GM23248 (cell line): ENCODE measurements at regions not wholly inside any gene's neighbourhood (a gene's known extent, or its start where the extent isn't known, plus 50 kb on each side); places are given as distances from the start of the nearest gene placed in this dataset.

ENCODE experiments used
- DNase-seq: peaks from one replicate; pipeline ENCODE4 v3.0.0-alpha.2; 2015
- H2AFZ ChIP-seq: fragments of 200-600 bp; sonication (generic); 2 replicates; pipeline ENCODE4 v1.6.1; 2016; ENCODE audit warnings: antibody characterized with exemption
- H3F3A ChIP-seq: fragments of 200-600 bp; sonication (generic); 2 replicates; pipeline ENCODE4 v1.6.1; 2016; ENCODE audit warnings: mild to moderate bottlenecking, antibody characterized with exemption, mixed run types; ENCODE audit not compliant: insufficient read depth
- H3K27ac ChIP-seq: fragments of 200-600 bp; sonication (generic); 2 replicates; pipeline ENCODE4 v1.5.1; 2016; ENCODE audit warnings: mild to moderate bottlenecking
- H3K27me3 ChIP-seq: fragments of 200-600 bp; sonication (generic); replicated peaks from 2 replicates; pipeline ENCODE4 v1.6.1; 2016; ENCODE audit warnings: mild to moderate bottlenecking; ENCODE audit not compliant: insufficient read depth
- H3K36me3 ChIP-seq: fragments of 200-600 bp; sonication (generic); 2 replicates; pipeline ENCODE4 v1.6.1; 2016; ENCODE audit warnings: low read depth, mild to moderate bottlenecking
- H3K4me1 ChIP-seq: fragments of 200-600 bp; sonication (generic); 2 replicates; pipeline ENCODE4 v1.6.1; 2016; ENCODE audit warnings: mild to moderate bottlenecking; ENCODE audit not compliant: insufficient read depth
- H3K4me2 ChIP-seq: fragments of 200-600 bp; sonication (generic); one replicate; pipeline ENCODE4 v1.6.1; 2016; ENCODE audit warnings: mild to moderate bottlenecking; ENCODE audit not compliant: unreplicated experiment
- H3K4me3 ChIP-seq: fragments of 200-600 bp; sonication (generic); 2 replicates; pipeline ENCODE4 v1.5.1; 2016; ENCODE audit warnings: mild to moderate bottlenecking
- H3K79me2 ChIP-seq: fragments of 200-600 bp; sonication (generic); 2 replicates; pipeline ENCODE4 v1.6.1; 2016; ENCODE audit warnings: mild to moderate bottlenecking; ENCODE audit not compliant: insufficient read depth
- H3K9ac ChIP-seq: fragments of 200-600 bp; sonication (generic); 2 replicates; pipeline ENCODE4 v1.6.1; 2016; ENCODE audit warnings: mild to moderate bottlenecking
- H3K9me2 ChIP-seq: fragments of 200-600 bp; sonication (generic); 2 replicates; pipeline ENCODE4 v1.6.1; 2016; ENCODE audit warnings: mixed run types, mild to moderate bottlenecking, moderate library complexity; ENCODE audit not compliant: insufficient read depth
- H3K9me3 ChIP-seq: fragments of 200-600 bp; sonication (generic); one replicate; pipeline ENCODE4 v1.6.1; 2017; ENCODE audit warnings: low read depth
- H4K20me1 ChIP-seq: fragments of 200-600 bp; sonication (generic); 2 replicates; pipeline ENCODE4 v1.6.0; 2016; ENCODE audit not compliant: insufficient read depth
- EZH2 ChIP-seq: fragments of 200-600 bp; sonication (generic); IDR thresholded peaks from 2 replicates; pipeline ENCODE4 v1.6.1; 2018; ENCODE audit warnings: antibody characterized with exemption, mild to moderate bottlenecking; ENCODE audit not compliant: insufficient read depth, poor library complexity, severe bottlenecking
- EZH2phosphoT487 ChIP-seq: fragments of 200-600 bp; sonication (generic); IDR thresholded peaks from 2 replicates; pipeline ENCODE4 v1.6.1; 2018; ENCODE audit warnings: antibody characterized with exemption, moderate library complexity, mild to moderate bottlenecking, low read depth; ENCODE audit not compliant: insufficient read depth
- WGBS, 2 experiments: methylation state at CpG; one replicate each; pipeline ENCODE4 v1.1.6; 2015 to 2017; ENCODE audit warnings: low lambda C conversion rate in 2 of 2, low coverage in 1 of 2; ENCODE audit errors: missing lambda C conversion rate in 2 of 2; 5-methylcytosine and 5-hydroxymethylcytosine counted together
- in situ Hi-C: fragments of 300-500 bp; cut with MboI; formaldehyde crosslinking; loops from 2 replicates; pipeline ENCODE4 v1.15.0; 2020

DNA sequence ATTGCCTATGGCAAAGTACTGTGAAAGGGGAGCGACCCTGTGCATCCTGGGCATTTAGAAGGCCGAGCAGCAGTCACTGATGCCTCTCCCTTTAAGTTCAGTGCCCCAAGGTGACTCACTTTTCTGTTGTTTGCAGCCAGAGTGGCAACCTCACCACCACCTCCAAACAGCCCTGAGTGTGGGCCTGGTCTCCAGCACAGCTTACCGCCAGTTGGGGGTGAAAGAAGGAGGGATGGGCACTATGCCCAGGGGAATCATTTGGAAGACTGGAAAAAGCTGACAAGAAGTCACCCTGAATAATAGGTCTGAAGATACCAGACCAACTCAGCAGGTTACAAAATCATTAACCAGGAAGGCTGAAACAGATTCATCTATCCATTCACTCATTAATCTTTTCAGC lies 571.8 kb downstream of the EPHB1 start:
- H3K9me2 ChIP-seq = no peaks in the 10 kb centered on the region
- H4K20me1 ChIP-seq = no peaks in the 10 kb centered on the region
- in situ Hi-C loops = no loop called here
- DNase-seq = no peak
- 22 to 29% methylated on average over 3 of the region's 3 CpGs for WGBS, 2 experiments
- no peaks in the 10 kb centered on the region for H3K4me1 ChIP-seq
- H3K27me3 ChIP-seq = no peaks in the 10 kb centered on the region
- H3K79me2 ChIP-seq = no peaks in the 10 kb centered on the region
- H3K9ac ChIP-seq = no peak overlapping the region
- TF ChIP-seq EZH2phosphoT487 (no peak), EZH2 (no peak)
- H3K9me3 ChIP-seq = no peaks in the 10 kb centered on the region
- H3K4me3 ChIP-seq = no peak overlapping the region
- no peaks in the 10 kb centered on the region for H3F3A ChIP-seq
- H3K36me3 ChIP-seq = no peaks in the 10 kb centered on the region
- H3K27ac ChIP-seq = no peak overlapping the region
- H3K4me2 ChIP-seq = no peak overlapping the region
- H2AFZ ChIP-seq = no peak overlapping the region

DNA sequence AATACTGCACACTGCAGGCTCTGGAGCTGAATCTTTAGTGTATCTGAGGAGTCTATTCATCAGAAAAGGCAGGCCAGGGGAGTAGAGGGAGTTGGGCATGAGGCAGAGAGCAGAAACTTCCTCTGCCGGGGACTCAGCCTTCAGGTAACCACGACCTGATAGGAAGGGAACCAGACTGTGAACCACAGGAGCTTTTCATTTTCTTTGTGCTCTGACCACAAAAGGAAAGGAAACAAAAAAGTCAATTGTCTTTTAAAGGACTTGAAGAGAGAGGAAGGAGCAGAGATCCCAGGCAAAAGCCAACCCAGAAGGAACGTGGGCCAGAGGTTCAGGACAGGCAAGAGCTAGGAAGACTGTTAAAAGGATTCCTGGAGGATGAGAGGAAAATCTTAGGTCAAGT lies 573.3 kb downstream of the EPHB1 start:
- no peak for DNase-seq
- WGBS, 2 experiments = 17 to 24% methylated on average over 3 of the region's 3 CpGs

DNA sequence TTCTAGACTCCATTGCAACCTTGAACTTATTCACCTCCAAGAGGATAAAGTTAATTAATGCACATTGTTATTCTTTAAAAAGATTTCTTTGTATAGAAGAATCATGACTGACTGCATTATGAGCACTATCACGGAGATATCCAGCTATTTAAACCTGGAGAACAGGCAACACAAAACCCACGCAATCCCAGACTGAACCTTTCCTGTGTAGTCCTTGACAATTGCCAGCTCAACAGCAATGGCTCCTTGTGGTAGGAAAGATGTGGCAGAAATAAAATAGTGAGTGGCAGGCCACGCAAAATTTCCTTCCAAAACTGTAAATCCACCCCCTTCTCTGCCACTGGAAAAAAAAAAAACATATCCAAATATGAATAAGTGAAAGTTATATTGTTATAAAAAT lies 573.7 kb downstream of the EPHB1 start:
- H3K4me1 ChIP-seq = no peaks in the 10 kb centered on the region
- TF ChIP-seq EZH2phosphoT487 = no peak
- H3K27me3 ChIP-seq = no peaks in the 10 kb centered on the region
- no peaks in the 10 kb centered on the region for H4K20me1 ChIP-seq
- H3K9me3 ChIP-seq = no peaks in the 10 kb centered on the region
- H3K9ac ChIP-seq = no peak overlapping the region
- in situ Hi-C loops = no loop called here
- 6 to 8% methylated on average over 3 of the region's 3 CpGs for WGBS, 2 experiments
- H3K79me2 ChIP-seq = no peaks in the 10 kb centered on the region
- no peak overlapping the region for H3K4me2 ChIP-seq
- H3K4me3 ChIP-seq = no peak overlapping the region
- no peak overlapping the region for H3K27ac ChIP-seq
- DNase-seq = no peak
- no peaks in the 10 kb centered on the region for H3K36me3 ChIP-seq
- H2AFZ ChIP-seq = no peak overlapping the region
- H3K9me2 ChIP-seq = no peaks in the 10 kb centered on the region
- no peaks in the 10 kb centered on the region for H3F3A ChIP-seq

More for the DNA sequence above, 573.3 kb downstream of the EPHB1 start:
- in situ Hi-C loops = no loop called here
- Histone ChIP-seq H3K79me2 (no peaks in the 10 kb centered on the region), H4K20me1 (no peaks in the 10 kb centered on the region), H3K9ac (no peak overlapping the region), H3F3A (no peaks in the 10 kb centered on the region), H3K4me2 (no peak overlapping the region), H3K9me3 (no peaks in the 10 kb centered on the region), H3K36me3 (no peaks in the 10 kb centered on the region), H3K4me1 (no peaks in the 10 kb centered on the region), H2AFZ (no peak overlapping the region), H3K27me3 (no peaks in the 10 kb centered on the region), H3K27ac (no peak overlapping the region), H3K9me2 (no peaks in the 10 kb centered on the region), H3K4me3 (no peak overlapping the region)
- no peak for TF ChIP-seq EZH2
- no peak for TF ChIP-seq EZH2phosphoT487

DNA sequence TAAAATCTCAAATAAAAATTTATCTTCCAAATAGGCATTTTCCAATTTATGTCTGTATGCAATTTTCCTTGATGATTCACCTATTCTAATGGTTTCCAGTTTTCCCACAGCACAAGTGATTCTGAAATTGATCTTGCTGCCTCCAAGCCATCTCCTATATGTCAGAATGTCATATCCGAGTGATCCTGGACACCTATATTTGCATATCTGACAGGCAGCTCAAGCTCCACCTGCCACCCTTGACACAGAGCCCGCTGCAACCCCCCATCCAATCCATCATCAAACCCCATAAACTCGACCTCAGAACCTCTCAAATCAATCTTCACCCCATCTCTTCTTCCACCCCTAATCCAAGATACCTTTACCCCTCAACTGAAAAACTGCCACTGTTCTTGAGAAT lies 579.5 kb downstream of the EPHB1 start:
- H3K27ac ChIP-seq = no peak overlapping the region
- TF ChIP-seq EZH2 = no peak
- TF ChIP-seq EZH2phosphoT487 = no peak
- H3K27me3 ChIP-seq = no peaks in the 10 kb centered on the region
- no peak overlapping the region for H3K4me2 ChIP-seq
- H3K4me1 ChIP-seq = no peaks in the 10 kb centered on the region
- H3F3A ChIP-seq = no peaks in the 10 kb centered on the region
- no peaks in the 10 kb centered on the region for H4K20me1 ChIP-seq
- no peaks in the 10 kb centered on the region for H3K9me3 ChIP-seq
- in situ Hi-C loops = no loop called here
- no peak for DNase-seq
- no peak overlapping the region for H2AFZ ChIP-seq
- WGBS, 2 experiments = 15 to 19% methylated on average over 3 of the region's 3 CpGs
- H3K9me2 ChIP-seq = no peaks in the 10 kb centered on the region
- H3K36me3 ChIP-seq = no peaks in the 10 kb centered on the region
- H3K9ac ChIP-seq = no peak overlapping the region
- no peak overlapping the region for H3K4me3 ChIP-seq
- H3K79me2 ChIP-seq = no peaks in the 10 kb centered on the region

DNA sequence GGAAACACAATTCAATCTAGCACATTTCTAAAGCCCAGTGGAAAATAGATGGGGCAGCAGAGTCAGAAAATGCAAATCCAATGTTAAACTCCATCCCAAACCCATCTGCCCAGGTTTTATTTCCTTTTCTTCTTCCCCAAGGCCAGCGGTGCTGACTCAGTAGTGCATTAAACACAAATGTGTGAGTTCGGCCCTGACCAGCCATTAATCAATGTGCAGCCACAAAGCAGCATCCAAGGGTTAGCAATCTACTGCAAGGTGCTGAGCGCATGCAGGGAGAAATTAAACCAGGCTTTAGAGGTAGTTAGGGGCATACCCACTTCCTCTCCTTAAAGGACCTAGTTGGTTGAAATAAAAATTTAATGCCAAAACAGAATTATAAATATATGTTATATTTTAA lies 583.3 kb upstream of the PPP2R3A start:
- WGBS, 2 experiments = 24 to 29% methylated on average over 3 of the region's 3 CpGs

More for the DNA sequence above, 583.3 kb upstream of the PPP2R3A start:
- Histone ChIP-seq H3K79me2 (no peaks in the 10 kb centered on the region), H3K27ac (no peak overlapping the region), H2AFZ (no peak overlapping the region), H3K36me3 (no peaks in the 10 kb centered on the region), H3K9me2 (no peaks in the 10 kb centered on the region), H4K20me1 (no peaks in the 10 kb centered on the region), H3K27me3 (no peaks in the 10 kb centered on the region), H3F3A (no peaks in the 10 kb centered on the region), H3K4me3 (no peak overlapping the region), H3K4me2 (no peak overlapping the region), H3K4me1 (no peaks in the 10 kb centered on the region), H3K9me3 (no peaks in the 10 kb centered on the region), H3K9ac (no peak overlapping the region)
- in situ Hi-C loops = no loop called here
- no peak for DNase-seq
- TF ChIP-seq EZH2 (no peak), EZH2phosphoT487 (no peak)
